H1 (cell line): ENCODE measurements at regions not wholly inside any gene's neighbourhood (a gene's known extent, or its start where the extent isn't known, plus 50 kb on each side); places are given as distances from the start of the nearest gene placed in this dataset.

Experiments
- CTCF ChIA-PET: fragments of 300-600 bp; sonication (Branson Sonifier 250); formaldehyde crosslinking; loops from one replicate; lab custom pipeline; 2021; ENCODE audit not compliant: partially characterized antibody; lab: Charles Lee
- POLR2A ChIA-PET: fragments of 300-600 bp; sonication (Branson Sonifier 250); formaldehyde crosslinking; loops from one replicate; lab custom pipeline; 2021; ENCODE audit warnings: inconsistent platforms; ENCODE audit not compliant: partially characterized antibody; lab: Charles Lee
- DNase-seq, 2 experiments: peaks; one replicate each; pipeline versions ENCODE4 v3.0.0 to v3.0.0-alpha.2; 2010 to 2022; ENCODE audit warnings: low spot score in 2 of 2, low read depth in 1 of 2, mixed read lengths in 1 of 2
- FAIRE-seq: peaks from 2 replicates; lab custom pipeline; 2011; peaks lifted over from hg19 to GRCh38; lab: Jason Lieb, UNC
- H2AFZ ChIP-seq: 2 replicates; pipeline ENCODE4 v1.8.1; 2012; ENCODE audit warnings: low read length, inconsistent platforms
- H2AK5ac ChIP-seq: 2 replicates; pipeline ENCODE4 v1.6.1; 2013; ENCODE audit warnings: low read depth, low read length
- H2BK120ac ChIP-seq: replicated peaks from 2 replicates; pipeline ENCODE3; 2013; ENCODE audit warnings: low read depth, low read length, inconsistent platforms
- H2BK12ac ChIP-seq: 2 replicates; pipeline ENCODE4 v1.6.1; 2013; ENCODE audit warnings: low read depth, low read length
- H2BK15ac ChIP-seq: 2 replicates; pipeline ENCODE4 v1.6.1; 2013; ENCODE audit warnings: low read length
- H2BK20ac ChIP-seq: 2 replicates; pipeline ENCODE4 v1.6.1; 2013; ENCODE audit warnings: low read length
- H2BK5ac ChIP-seq: 2 replicates; pipeline ENCODE4 v1.6.1; 2013; ENCODE audit warnings: low read depth, low read length
- H3K14ac ChIP-seq: 2 replicates; pipeline ENCODE4 v1.6.1; 2013; ENCODE audit warnings: inconsistent platforms; ENCODE audit not compliant: insufficient read length
- H3K18ac ChIP-seq: 2 replicates; pipeline ENCODE4 v1.6.1; 2013; ENCODE audit warnings: low read length; ENCODE audit errors: extremely low read depth
- H3K23ac ChIP-seq: 2 replicates; pipeline ENCODE4 v1.6.1; 2013; ENCODE audit warnings: inconsistent platforms; ENCODE audit not compliant: insufficient read length
- H3K23me2 ChIP-seq: 2 replicates; pipeline ENCODE4 v1.6.1; 2013; ENCODE audit warnings: low read depth, low read length
- H3K27ac ChIP-seq: 2 replicates; pipeline ENCODE4 v1.6.1; 2011; ENCODE audit warnings: low read depth, low read length, inconsistent platforms
- H3K27me3 ChIP-seq, 4 experiments: replicated peaks in 1 of 4; 1 replicate in 1 of 4; 2 replicates in 3 of 4; pipeline versions ENCODE4 v1.6.1 to v1.8.1; 2011 to 2013; ENCODE audit warnings: low read length in 3 of 4, mild to moderate bottlenecking in 3 of 4, inconsistent platforms in 2 of 4, mixed read lengths in 2 of 4, moderate library complexity in 1 of 4; ENCODE audit not compliant: control insufficient read depth in 3 of 4, insufficient read depth in 3 of 4; ENCODE audit errors: extremely low read depth in 1 of 4
- H3K36me3 ChIP-seq, 4 experiments: 2 replicates each; pipeline versions ENCODE4 v1.6.1 to v1.8.1; 2011 to 2013; ENCODE audit warnings: mild to moderate bottlenecking in 4 of 4, low read length in 3 of 4, moderate library complexity in 2 of 4, control low read depth in 1 of 4, inconsistent platforms in 1 of 4; ENCODE audit not compliant: insufficient read depth in 4 of 4, control insufficient read depth in 2 of 4
- H3K4ac ChIP-seq: replicated peaks from 2 replicates; pipeline ENCODE3; 2013; ENCODE audit warnings: low read length, low read depth, mixed read lengths, inconsistent platforms; ENCODE audit not compliant: insufficient read length
- H3K4me1 ChIP-seq, 4 experiments: replicated peaks in 1 of 4; 1 replicate in 1 of 4; 2 replicates in 3 of 4; pipeline versions ENCODE4 v1.6.1 to v1.8.1; 2011 to 2013; ENCODE audit warnings: low read length in 3 of 4, inconsistent platforms in 2 of 4, mixed read lengths in 1 of 4; ENCODE audit not compliant: insufficient read depth in 4 of 4, control insufficient read depth in 3 of 4
- H3K4me2 ChIP-seq, 2 experiments: 2 replicates each; pipeline versions ENCODE4 v1.6.1 to v1.8.1; 2011 to 2013; ENCODE audit warnings: low read depth in 2 of 2, low read length in 2 of 2, control low read depth in 1 of 2, inconsistent platforms in 1 of 2, mild to moderate bottlenecking in 1 of 2; ENCODE audit not compliant: insufficient read depth in 1 of 2
- H3K4me3 ChIP-seq, 4 experiments: fragments of 200-600, 300-600 bp in 1 of 4; sonication (generic), shearing (Covaris generic), sonication (Bioruptor Twin) in 1 of 4; 2 replicates each; pipeline versions ENCODE4 v1.5.1 to v1.8.1; 2011 to 2016; ENCODE audit warnings: low read length in 4 of 4, low read depth in 3 of 4, control low read depth in 2 of 4, inconsistent platforms in 2 of 4, mild to moderate bottlenecking in 2 of 4, mixed read lengths in 1 of 4, moderate library complexity in 1 of 4; ENCODE audit not compliant: insufficient read depth in 2 of 4; ENCODE audit errors: extremely low read depth in 1 of 4
- H3K56ac ChIP-seq: replicated peaks from 2 replicates; pipeline ENCODE3; 2013; ENCODE audit warnings: low read depth, mild to moderate bottlenecking, mixed read lengths, low read length, inconsistent platforms; ENCODE audit not compliant: insufficient read length
- H3K79me1 ChIP-seq: 2 replicates; pipeline ENCODE4 v1.6.1; 2013; ENCODE audit warnings: low read depth, low read length, control low read depth
- H3K79me2 ChIP-seq, 2 experiments: 2 replicates each; pipeline versions ENCODE4 v1.6.1 to v1.8.1; 2012 to 2013; ENCODE audit warnings: low read length in 2 of 2, mild to moderate bottlenecking in 2 of 2, inconsistent platforms in 1 of 2; ENCODE audit not compliant: insufficient read depth in 2 of 2, control insufficient read depth in 1 of 2
- H3K9ac ChIP-seq, 4 experiments: replicated peaks in 1 of 4; 1 replicate in 1 of 4; 2 replicates in 3 of 4; pipeline versions ENCODE4 v1.6.1 to v1.8.1; 2011 to 2013; ENCODE audit warnings: low read depth in 3 of 4, low read length in 3 of 4, control low read depth in 2 of 4, mild to moderate bottlenecking in 2 of 4, moderate library complexity in 2 of 4, inconsistent platforms in 1 of 4; ENCODE audit errors: extremely low read depth in 1 of 4
- H3K9me3 ChIP-seq, 2 experiments: 2 replicates each; pipeline versions ENCODE4 v1.6.1 to v1.8.1; 2012 to 2013; ENCODE audit warnings: mild to moderate bottlenecking in 2 of 2, moderate library complexity in 2 of 2, control low read depth in 1 of 2, inconsistent platforms in 1 of 2, low read depth in 1 of 2, low read length in 1 of 2, mixed read lengths in 1 of 2; ENCODE audit not compliant: insufficient read depth in 2 of 2
- H4K20me1 ChIP-seq, 2 experiments: replicated peaks in 1 of 2; 2 replicates each; pipeline versions ENCODE3 to v1.8.1; 2011 to 2013; ENCODE audit warnings: inconsistent platforms in 2 of 2, low read length in 2 of 2, mild to moderate bottlenecking in 1 of 2; ENCODE audit not compliant: insufficient read depth in 2 of 2, control insufficient read depth in 1 of 2
- H4K5ac ChIP-seq: 2 replicates; pipeline ENCODE4 v1.6.1; 2013; ENCODE audit warnings: low read length, low read depth, mixed read lengths, inconsistent platforms; ENCODE audit not compliant: insufficient read length
- H4K8ac ChIP-seq: 2 replicates; pipeline ENCODE4 v1.8.0; 2013; ENCODE audit warnings: mild to moderate bottlenecking, moderate library complexity, low read length, inconsistent platforms; ENCODE audit not compliant: insufficient read depth; ENCODE audit errors: extremely low read depth
- H4K91ac ChIP-seq: replicated peaks from 2 replicates; pipeline ENCODE3; 2013; ENCODE audit warnings: low read length, mixed read lengths, inconsistent platforms; ENCODE audit not compliant: insufficient read length
- CBX8 ChIP-seq: fragments of 300-800, 300-1000 bp; sonication (generic); IDR thresholded peaks from 2 replicates; pipeline ENCODE4 v1.7.1; 2016; ENCODE audit warnings: low read depth, low read length, borderline replicate concordance
- CHD1 ChIP-seq: IDR thresholded peaks from 2 replicates; pipeline ENCODE4 v1.6.1; 2012; ENCODE audit warnings: low read depth, low read length, improper control_type of control experiment
- CTCF ChIP-seq, 3 experiments: IDR thresholded peaks; 1 replicate in 2 of 3; 2 replicates in 1 of 3; pipeline versions ENCODE4 v1.5.1 to v1.6.1; 2011; ENCODE audit warnings: low read length in 3 of 3, mild to moderate bottlenecking in 3 of 3, inconsistent platforms in 2 of 3, low read depth in 1 of 3, moderate library complexity in 1 of 3; ENCODE audit not compliant: insufficient read depth in 1 of 3; ENCODE audit errors: control extremely low read depth in 1 of 3
- FOSL1 ChIP-seq: IDR thresholded peaks from 2 replicates; pipeline ENCODE4 v1.6.1; 2011; ENCODE audit warnings: mild to moderate bottlenecking, low read depth, low read length, moderate library complexity; ENCODE audit not compliant: insufficient read depth
- HDAC6 ChIP-seq: IDR thresholded peaks from one replicate; pipeline ENCODE4 v1.7.1; 2012; ENCODE audit warnings: low read depth, mild to moderate bottlenecking, inconsistent platforms, low read length, moderate library complexity
- KDM1A ChIP-seq: fragments of 200-600, 300-600 bp; sonication (generic); IDR thresholded peaks from 2 replicates; pipeline ENCODE4 v1.7.1; 2016; ENCODE audit warnings: mild to moderate bottlenecking, low read length, borderline replicate concordance
- MAFK ChIP-seq: IDR thresholded peaks from 2 replicates; pipeline ENCODE4 v1.6.1; 2012; ENCODE audit warnings: low read depth, mild to moderate bottlenecking, improper control_type of control experiment, low read length
- MAX ChIP-seq: IDR thresholded peaks from 2 replicates; pipeline ENCODE4 v1.6.1; 2012; ENCODE audit warnings: inconsistent platforms
- POLR2A ChIP-seq, 2 experiments: IDR thresholded peaks; 1 replicate in 1 of 2; 2 replicates in 1 of 2; pipeline ENCODE4 v1.6.1; 2011; ENCODE audit warnings: low read depth in 2 of 2, low read length in 2 of 2, mild to moderate bottlenecking in 2 of 2; ENCODE audit errors: control extremely low read depth in 1 of 2
- POLR2AphosphoS5 ChIP-seq: IDR thresholded peaks from 2 replicates; pipeline ENCODE4 v1.6.1; 2011; ENCODE audit warnings: low read depth, low read length
- RFX5 ChIP-seq: IDR thresholded peaks from 2 replicates; pipeline ENCODE4 v1.6.1; 2011; ENCODE audit warnings: low read depth, low read length, improper control_type of control experiment, borderline replicate concordance
- SAP30 ChIP-seq: fragments of 300-600 bp; sonication (generic); IDR thresholded peaks from 2 replicates; pipeline ENCODE4 v1.7.1; 2012; ENCODE audit warnings: low read length, moderate library complexity, mild to moderate bottlenecking, inconsistent platforms; ENCODE audit not compliant: insufficient read depth, insufficient replicate concordance

GRCh38 chr5:106312360-106312759 is 1358.4 kb downstream of the EFNA5 start:
- H2BK5ac ChIP-seq: no peak overlapping the region
- no peak overlapping the region for H4K5ac ChIP-seq
- ChIA-PET POLR2A (no interaction called here), CTCF (interaction anchor here (0.9 to 1.1 kb wide), 2 partner anchors 42 to 43 kb away, joined by 3 read pairs; no protein-coding TSS in a partner anchor)
- no peak overlapping the region for H3K4me2 ChIP-seq
- H3K4me3 ChIP-seq: no peak overlapping the region
- no peak overlapping the region for H3K9ac ChIP-seq
- H4K91ac ChIP-seq: no peak overlapping the region
- H3K27me3 ChIP-seq: no peaks in the 10 kb centered on the region
- H3K23ac ChIP-seq: no peak overlapping the region
- H4K20me1 ChIP-seq: no peaks in the 10 kb centered on the region
- no peak overlapping the region for H3K56ac ChIP-seq
- no peak overlapping the region; the same call in 1 of the 2 replicates for H3K18ac ChIP-seq
- H3K27ac ChIP-seq: no peak overlapping the region
- H3K9me3 ChIP-seq: no peaks in the 10 kb centered on the region
- DNase-seq (no peak), FAIRE-seq (no peak)
- no peak overlapping the region for H3K14ac ChIP-seq
- no peak overlapping the region for H4K8ac ChIP-seq
- no peak overlapping the region for H2BK12ac ChIP-seq
- H2BK120ac ChIP-seq: no peak overlapping the region
- no peaks in the 10 kb centered on the region for H3K79me2 ChIP-seq
- no peak overlapping the region for H3K4ac ChIP-seq
- H3K36me3 ChIP-seq: no peaks in the 10 kb centered on the region
- no peak overlapping the region for H2BK15ac ChIP-seq
- no peaks in the 10 kb centered on the region for H3K23me2 ChIP-seq
- H3K79me1 ChIP-seq: no peaks in the 10 kb centered on the region
- no peak overlapping the region for H2BK20ac ChIP-seq
- peaks cover 0 to under 1% (median under 1%) of the 10 kb centered on the region in 4 experiments; a peak in 3 of 7 replicates for H3K4me1 ChIP-seq
- H2AK5ac ChIP-seq: no peak overlapping the region
- peak overlapping the region; percentile 27; the same call in 1 of the 2 replicates for H2AFZ ChIP-seq
- TF ChIP-seq CHD1: no peak
- TF ChIP-seq POLR2A (IDR thresholded peaks at IDR 0.05; ENCODE audit: control extremely low read depth in 1 of 2, low read depth in 2 of 2, low read length in 2 of 2): no peak
- TF ChIP-seq MAFK: no peak
- TF ChIP-seq POLR2AphosphoS5: no peak
- TF ChIP-seq SAP30: no peak
- no peak for TF ChIP-seq RFX5
- no peak for TF ChIP-seq CBX8
- TF ChIP-seq MAX: no peak
- no peak for TF ChIP-seq HDAC6
- TF ChIP-seq CTCF (IDR thresholded peaks at IDR 0.05; ENCODE audit: control extremely low read depth in 1 of 3, insufficient read depth in 1 of 3, low read depth in 1 of 3, low read length in 3 of 3): no peak
- no peak for TF ChIP-seq KDM1A
- TF ChIP-seq FOSL1: no peak
